Gastroesophageal sphincter (tissue), 4 donors: ENCODE measurements at regions not wholly inside any gene's neighbourhood (a gene's known extent, or its start where the extent isn't known, plus 50 kb on each side); places are given as distances from the start of the nearest gene placed in this dataset.

ENCODE experiments used
- ATAC-seq: fragments of 150-250 bp; one replicate; pipeline ENCODE4 v1.9.1; 2016; ENCODE audit warnings: mild to moderate bottlenecking, moderate library complexity
- H3K27ac ChIP-seq, 4 donors: fragments of 200-600 bp; sonication (generic) in 3 of 4; 1 replicate in 3 of 4; 2 replicates in 1 of 4; pipeline ENCODE4 v1.5.1; 2016 to 2019
- H3K27me3 ChIP-seq: fragments of 200-600 bp; sonication (generic); one replicate; pipeline ENCODE4 v1.5.1; 2019
- H3K36me3 ChIP-seq, 2 donors: fragments of 200-600 bp; sonication (generic); one replicate each; pipeline ENCODE4 v1.5.1; 2019; ENCODE audit warnings: control low read depth in 1 of 2
- H3K4me1 ChIP-seq, 3 donors: fragments of 200-600 bp; sonication (generic); 1 replicate in 2 of 3; 2 replicates in 1 of 3; pipeline ENCODE4 v1.5.1; 2016 to 2019; ENCODE audit warnings: control low read depth in 2 of 3
- H3K4me3 ChIP-seq, 2 donors: fragments of 200-600 bp; sonication (generic); one replicate each; pipeline ENCODE4 v1.5.1; 2019; ENCODE audit warnings: mild to moderate bottlenecking in 1 of 2, moderate library complexity in 1 of 2
- H3K9me3 ChIP-seq, 3 donors: fragments of 200-600 bp; sonication (generic); one replicate each; pipeline ENCODE4 v1.5.1; 2017 to 2019; ENCODE audit warnings: control low read depth in 2 of 3
- EP300 ChIP-seq: sonication (generic); formaldehyde crosslinking; IDR thresholded peaks from one replicate; pipeline ENCODE4 v1.6.1; 2017; ENCODE audit warnings: antibody characterized with exemption, mild to moderate bottlenecking
- POLR2A ChIP-seq, 2 donors: fragments of 450-650 bp; IDR thresholded peaks; one replicate each; pipeline ENCODE4 v1.6.1; 2017; ENCODE audit warnings: antibody characterized with exemption in 2 of 2, mild to moderate bottlenecking in 2 of 2, moderate library complexity in 1 of 2
- POLR2AphosphoS5 ChIP-seq: sonication (generic); formaldehyde crosslinking; IDR thresholded peaks from one replicate; pipeline ENCODE4 v1.6.1; 2017; ENCODE audit warnings: antibody characterized with exemption
- WGBS, 2 donors: methylation state at CpG; one replicate each; pipeline ENCODE4 v1.1.5; 2018; ENCODE audit warnings: low coverage in 1 of 2; 5-methylcytosine and 5-hydroxymethylcytosine counted together
- TF ChIP-seq, protein P1 (sequence below), 4 experiments: fragments of 200-600 bp in 2 of 4; fragments of 450-650 bp in 2 of 4; sonication (generic) in 1 of 4; IDR thresholded peaks; one replicate each; pipeline ENCODE4 v1.5.1; 2017 to 2019; ENCODE audit warnings: antibody characterized with exemption in 4 of 4, mild to moderate bottlenecking in 2 of 4, moderate library complexity in 2 of 4

DNA sequence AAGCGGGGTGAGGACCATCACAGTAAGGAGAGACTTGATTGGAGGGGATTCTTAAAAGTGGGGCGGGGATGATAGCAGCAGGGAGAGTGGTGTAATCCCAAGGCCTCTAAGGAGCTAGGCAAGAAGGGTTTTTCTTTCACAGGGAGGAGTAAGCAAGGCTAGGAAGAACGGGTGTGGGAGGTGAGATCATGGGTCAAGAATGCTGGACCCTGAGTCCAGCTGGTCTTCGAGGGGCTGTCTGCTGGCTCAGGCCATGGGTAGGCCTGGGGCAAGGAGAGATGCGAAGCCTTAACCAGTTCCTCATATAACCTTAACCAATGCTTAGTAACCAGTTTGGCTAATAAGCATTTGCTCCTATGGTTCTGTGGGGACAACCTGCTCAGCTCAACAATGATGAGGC lies 599.1 kb downstream of the NPHP4 start:
- no peak for TF ChIP-seq POLR2A (IDR thresholded peaks at IDR 0.05)
- TF ChIP-seq POLR2AphosphoS5, result no peak
- TF ChIP-seq EP300, result no peak
- TF ChIP-seq, protein P1, sequence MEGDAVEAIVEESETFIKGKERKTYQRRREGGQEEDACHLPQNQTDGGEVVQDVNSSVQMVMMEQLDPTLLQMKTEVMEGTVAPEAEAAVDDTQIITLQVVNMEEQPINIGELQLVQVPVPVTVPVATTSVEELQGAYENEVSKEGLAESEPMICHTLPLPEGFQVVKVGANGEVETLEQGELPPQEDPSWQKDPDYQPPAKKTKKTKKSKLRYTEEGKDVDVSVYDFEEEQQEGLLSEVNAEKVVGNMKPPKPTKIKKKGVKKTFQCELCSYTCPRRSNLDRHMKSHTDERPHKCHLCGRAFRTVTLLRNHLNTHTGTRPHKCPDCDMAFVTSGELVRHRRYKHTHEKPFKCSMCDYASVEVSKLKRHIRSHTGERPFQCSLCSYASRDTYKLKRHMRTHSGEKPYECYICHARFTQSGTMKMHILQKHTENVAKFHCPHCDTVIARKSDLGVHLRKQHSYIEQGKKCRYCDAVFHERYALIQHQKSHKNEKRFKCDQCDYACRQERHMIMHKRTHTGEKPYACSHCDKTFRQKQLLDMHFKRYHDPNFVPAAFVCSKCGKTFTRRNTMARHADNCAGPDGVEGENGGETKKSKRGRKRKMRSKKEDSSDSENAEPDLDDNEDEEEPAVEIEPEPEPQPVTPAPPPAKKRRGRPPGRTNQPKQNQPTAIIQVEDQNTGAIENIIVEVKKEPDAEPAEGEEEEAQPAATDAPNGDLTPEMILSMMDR (IDR thresholded peaks at IDR 0.05), result no peak
- Histone ChIP-seq H3K9me3 (peaks cover 0 to 12% (median 0%) of the 10 kb centered on the region in 3 donors), H3K4me3 (no peak overlapping the region), H3K27me3 (peaks cover 79% of the 10 kb centered on the region), H3K27ac (no peak overlapping the region), H3K36me3 (no peaks in the 10 kb centered on the region), H3K4me1 (no peaks in the 10 kb centered on the region)
- no peak for ATAC-seq
- WGBS, 2 donors, result 58% methylated on average over 5 of the region's 5 CpGs

DNA sequence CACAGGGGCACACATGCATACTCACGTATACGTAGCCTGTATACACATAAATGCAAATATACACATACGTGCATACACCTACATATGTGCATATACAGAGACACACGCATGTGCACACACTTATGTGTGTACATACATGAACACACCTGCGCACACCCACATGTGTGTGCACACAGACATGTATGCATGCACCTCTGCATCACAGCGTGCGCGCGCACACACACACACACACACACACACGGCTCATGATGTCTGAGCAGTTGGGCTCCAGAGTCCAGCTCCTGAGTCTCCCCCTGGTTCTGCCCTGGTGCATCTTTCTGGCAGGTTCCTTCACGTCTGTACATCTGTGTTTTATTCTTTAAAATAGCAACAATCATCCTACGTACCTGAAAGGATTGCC lies 600.5 kb downstream of the NPHP4 start:
- Histone ChIP-seq H3K4me3 (no peak overlapping the region), H3K27ac (no peak overlapping the region), H3K4me1 (no peaks in the 10 kb centered on the region), H3K27me3 (peaks cover 76% of the 10 kb centered on the region), H3K9me3 (peaks cover 0 to 12% (median 0%) of the 10 kb centered on the region in 3 donors), H3K36me3 (no peaks in the 10 kb centered on the region)
- 77 to 92% methylated on average over 7 of the region's 12 CpGs for WGBS, 2 donors
- ATAC-seq, result no peak
- no peak for TF ChIP-seq POLR2A (IDR thresholded peaks at IDR 0.05)
- no peak for TF ChIP-seq EP300
- TF ChIP-seq, protein P1 (IDR thresholded peaks at IDR 0.05), result no peak
- TF ChIP-seq POLR2AphosphoS5, result no peak

DNA sequence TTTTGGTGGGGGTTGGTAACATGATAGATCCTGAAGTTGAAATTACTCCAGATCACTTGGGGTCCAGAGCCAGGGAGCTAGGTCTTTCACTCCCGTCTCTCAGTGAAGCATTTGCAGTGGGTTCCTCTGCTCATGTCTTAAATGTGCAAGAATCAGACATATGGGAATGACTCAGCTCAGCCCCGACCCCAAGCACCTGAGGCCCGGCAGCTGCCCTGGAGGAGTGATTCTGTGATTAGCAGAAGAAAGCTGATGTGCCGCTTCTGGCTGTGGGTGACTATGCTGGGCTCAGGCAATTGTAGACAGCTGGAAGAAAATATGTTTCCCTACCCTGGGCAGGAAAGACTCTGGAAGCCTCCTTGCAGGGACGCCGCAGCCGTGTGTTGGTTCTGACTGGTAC lies 601.7 kb downstream of the NPHP4 start:
- Histone ChIP-seq H3K4me3 (no peak overlapping the region), H3K27me3 (peaks cover 76% of the 10 kb centered on the region), H3K27ac (no peak overlapping the region), H3K4me1 (no peaks in the 10 kb centered on the region), H3K9me3 (peaks cover 0 to 4% (median 0%) of the 10 kb centered on the region in 3 donors), H3K36me3 (no peaks in the 10 kb centered on the region)
- 61% methylated on average over 4 of the region's 7 CpGs; no CpG with 5 or more reads in 1 of the 2 donors for WGBS, 2 donors
- TF ChIP-seq POLR2AphosphoS5, result no peak
- TF ChIP-seq POLR2A (IDR thresholded peaks at IDR 0.05), result no peak
- TF ChIP-seq, protein P1 (IDR thresholded peaks at IDR 0.05), result no peak
- TF ChIP-seq EP300, result no peak
- ATAC-seq, result no peak

DNA sequence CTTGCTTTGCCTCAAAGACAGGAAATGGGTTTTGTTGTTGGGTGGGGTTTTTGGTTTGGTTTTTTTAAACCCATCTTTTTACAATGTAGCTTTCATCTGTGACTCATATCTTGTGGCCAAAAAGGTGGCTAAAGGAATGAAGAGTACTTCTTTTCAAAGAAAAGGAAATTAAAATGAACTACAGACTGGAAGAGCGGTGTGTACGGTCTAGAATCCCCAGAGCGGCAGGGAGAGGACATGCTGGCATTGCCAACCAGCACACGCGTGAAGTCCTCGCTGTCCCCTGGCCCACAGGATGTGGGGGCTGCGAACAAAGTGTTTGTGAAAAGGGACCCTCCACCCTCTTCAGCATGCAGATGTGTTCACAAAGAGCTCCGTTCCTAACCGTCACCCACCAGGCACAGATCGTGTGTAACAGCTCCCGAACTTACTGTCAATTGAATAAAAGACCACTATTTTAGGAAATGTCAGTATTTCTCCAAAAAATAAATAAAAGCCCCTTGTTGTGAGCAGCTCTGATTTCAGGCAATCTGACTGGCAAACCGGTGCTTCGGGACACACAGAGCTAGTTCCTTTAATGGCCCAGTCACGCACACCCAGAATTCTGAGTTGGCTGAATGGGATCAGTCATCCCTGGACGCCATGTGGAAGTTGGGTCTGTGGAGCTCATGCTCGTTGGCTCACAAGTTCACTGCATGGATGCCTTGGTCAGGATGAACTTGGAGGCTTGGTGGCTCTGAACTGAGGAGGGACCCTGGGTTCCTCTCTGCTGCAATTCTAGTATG lies 602.9 kb downstream of the NPHP4 start:
- H3K27me3 ChIP-seq, result peaks cover 82% of the 10 kb centered on the region
- H3K4me3 ChIP-seq, result no peak overlapping the region
- no peaks in the 10 kb centered on the region for H3K9me3 ChIP-seq
- no peak overlapping the region for H3K27ac ChIP-seq
- 69 to 83% methylated on average over 11 to 16 of the region's 16 CpGs for WGBS, 2 donors
- H3K4me1 ChIP-seq, result no peaks in the 10 kb centered on the region
- no peak for ATAC-seq
- no peaks in the 10 kb centered on the region for H3K36me3 ChIP-seq
- TF ChIP-seq POLR2AphosphoS5 (no peak), EP300 (no peak), POLR2A (IDR thresholded peaks at IDR 0.05) (no peak)
- TF ChIP-seq, protein P1 (IDR thresholded peaks at IDR 0.05), result no peak

DNA sequence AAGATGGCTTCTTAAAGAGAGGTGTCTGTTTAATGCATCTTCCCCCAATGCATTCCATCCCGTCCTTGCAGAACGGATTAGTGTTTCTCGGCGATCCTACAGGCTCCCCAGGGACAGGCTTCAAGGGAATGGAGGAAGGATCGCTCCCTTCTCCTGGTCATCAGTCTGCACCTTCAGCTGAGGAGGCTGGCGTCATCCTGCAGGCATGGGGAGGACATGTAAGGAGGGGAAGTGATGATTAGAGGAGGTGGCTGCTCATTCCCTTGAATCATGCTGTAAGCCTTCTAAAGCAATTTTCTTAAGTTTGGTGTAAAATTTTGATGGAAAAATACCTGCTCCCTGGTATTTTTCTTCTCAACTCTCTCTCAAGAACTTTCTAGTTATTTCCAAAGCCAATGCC lies 603.6 kb downstream of the NPHP4 start:
- Histone ChIP-seq H3K4me1 (no peaks in the 10 kb centered on the region), H3K36me3 (no peaks in the 10 kb centered on the region), H3K4me3 (no peak overlapping the region), H3K9me3 (no peaks in the 10 kb centered on the region), H3K27me3 (peaks cover 85% of the 10 kb centered on the region), H3K27ac (no peak overlapping the region)
- no peak for ATAC-seq
- TF ChIP-seq, protein P1 (IDR thresholded peaks at IDR 0.05), result no peak
- TF ChIP-seq POLR2AphosphoS5 (no peak), POLR2A (IDR thresholded peaks at IDR 0.05) (no peak), EP300 (no peak)
- WGBS, 2 donors, result 57% methylated on average over 5 of the region's 6 CpGs; no CpG with 5 or more reads in 1 of the 2 donors
